ENCODE measurements at regions not wholly inside any gene's neighbourhood (a gene's known extent, or its start where the extent isn't known, plus 50 kb on each side); places are given as distances from the start of the nearest gene placed in this dataset.

- Histone ChIP-seq H3K9ac (ENCODE audit: low read length) (no peak overlapping the region), H3K4me1 (ENCODE audit: control insufficient read depth in 1 of 2, insufficient read depth in 2 of 2, low read length in 2 of 2) (no peaks in the 10 kb centered on the region), H3K4me2 (ENCODE audit: low read length) (no peak overlapping the region), H3K4me3 (replicated peaks in 1 of 2; ENCODE audit: low read depth in 1 of 2, low read length in 2 of 2) (no peak overlapping the region), H3K9me3 (ENCODE audit: control insufficient read depth in 1 of 2, insufficient read depth in 1 of 2, low read depth in 1 of 2, low read length in 2 of 2) (no peaks in the 10 kb centered on the region), H3K9me2 (ENCODE audit: insufficient read depth) (0 out of 2 replicates have a peak, but pooled peaks cover 2% of the 10 kb centered on the region), H3K36me3 (ENCODE audit: control insufficient read depth in 1 of 2, insufficient read depth in 2 of 2, low read length in 2 of 2) (no peaks in the 10 kb centered on the region), H4K20me1 (ENCODE audit: insufficient read depth) (no peaks in the 10 kb centered on the region), H3K27me3 (ENCODE audit: insufficient read depth, low read length) (no peaks in the 10 kb centered on the region), H2AFZ (ENCODE audit: low read depth, low read length, poor library complexity, severe bottlenecking) (no peak overlapping the region), H3K27ac (ENCODE audit: low read depth, low read length) (no peak overlapping the region), H3K79me2 (ENCODE audit: insufficient read depth, low read length) (no peaks in the 10 kb centered on the region)
- DNase-seq (ENCODE audit: low read depth, low spot score) (no peak), ATAC-seq (no peak)
- TF ChIP-seq ZNF274 (IDR thresholded peaks at IDR 0.05; ENCODE audit: low read depth, low read length): no peak
- TF ChIP-seq ZFX (IDR thresholded peaks at IDR 0.05): no peak
- ChIA-PET CTCF (no interaction called here), POLR2A (no interaction called here), RAD21 (ENCODE audit: low non-redundant PET in 1 of 2, low total read pairs in 2 of 2, uncharacterized antibody in 2 of 2, unreplicated experiment in 2 of 2) (no interaction called here)
- BruUV-seq (replicated peaks): no TSS peak
- intact Hi-C loops (cut with micrococcal nuclease): no loop called here
Measured at GRCh38 chr14:34018564-34019244, 67.8 kb upstream of the EGLN3 start.

GRCh38 chr14:34018125-34018524, 67.3 kb upstream of the EGLN3 start:
- Histone ChIP-seq H3K9me2 (ENCODE audit: insufficient read depth) (0 out of 2 replicates have a peak, but pooled peaks cover 2% of the 10 kb centered on the region), H3K27ac (ENCODE audit: low read depth, low read length) (no peak overlapping the region), H3K36me3 (ENCODE audit: control insufficient read depth in 1 of 2, insufficient read depth in 2 of 2, low read length in 2 of 2) (no peaks in the 10 kb centered on the region), H3K4me1 (ENCODE audit: control insufficient read depth in 1 of 2, insufficient read depth in 2 of 2, low read length in 2 of 2) (no peaks in the 10 kb centered on the region), H2AFZ (ENCODE audit: low read depth, low read length, poor library complexity, severe bottlenecking) (no peak overlapping the region), H4K20me1 (ENCODE audit: insufficient read depth) (no peaks in the 10 kb centered on the region), H3K4me2 (ENCODE audit: low read length) (no peak overlapping the region), H3K9me3 (ENCODE audit: control insufficient read depth in 1 of 2, insufficient read depth in 1 of 2, low read depth in 1 of 2, low read length in 2 of 2) (no peaks in the 10 kb centered on the region), H3K27me3 (ENCODE audit: insufficient read depth, low read length) (no peaks in the 10 kb centered on the region), H3K4me3 (replicated peaks in 1 of 2; ENCODE audit: low read depth in 1 of 2, low read length in 2 of 2) (no peak overlapping the region), H3K79me2 (ENCODE audit: insufficient read depth, low read length) (no peaks in the 10 kb centered on the region), H3K9ac (ENCODE audit: low read length) (no peak overlapping the region)
- ATAC-seq (no peak), DNase-seq (ENCODE audit: low read depth, low spot score) (no peak)
- TF ChIP-seq FOSL1 (IDR thresholded peaks at IDR 0.05; ENCODE audit: low read depth): no peak
- TF ChIP-seq POLR2AphosphoS5 (IDR thresholded peaks at IDR 0.05; ENCODE audit: low read depth, low read length): no peak
- no peak for TF ChIP-seq ELF1 (IDR thresholded peaks at IDR 0.05; ENCODE audit: borderline replicate concordance, low read depth)
- no peak for TF ChIP-seq ZNF274 (IDR thresholded peaks at IDR 0.05; ENCODE audit: low read depth, low read length)
- no peak for TF ChIP-seq ATF3 (IDR thresholded peaks at IDR 0.05)
- no peak for TF ChIP-seq EZH2phosphoT487 (IDR thresholded peaks at IDR 0.05; ENCODE audit: borderline replicate concordance)
- TF ChIP-seq SIN3A (IDR thresholded peaks at IDR 0.05; ENCODE audit: low read depth): no peak
- no peak for TF ChIP-seq CTCF (IDR thresholded peaks at IDR 0.05 in 2 of 3, conservative IDR thresholded peaks at IDR 0.05 in 1 of 3; ENCODE audit: borderline replicate concordance in 1 of 3, insufficient read depth in 1 of 3, low read depth in 2 of 3, low read length in 2 of 3)
- ChIA-PET CTCF (no interaction called here), POLR2A (no interaction called here), RAD21 (ENCODE audit: low non-redundant PET in 1 of 2, low total read pairs in 2 of 2, uncharacterized antibody in 2 of 2, unreplicated experiment in 2 of 2) (no interaction called here)
- no TSS peak for BruUV-seq (replicated peaks)
- intact Hi-C loops (cut with micrococcal nuclease): no loop called here

Measured in HCT116 (cell line).